T-cell (primary cell): ENCODE measurements at regions not wholly inside any gene's neighbourhood (a gene's known extent, or its start where the extent isn't known, plus 50 kb on each side); places are given as distances from the start of the nearest gene placed in this dataset.

ENCODE experiments used
- ATAC-seq, 4 experiments: fragments of 200-7000 bp in 3 of 4; fragments of 150-1000 bp in 1 of 4; cut with Tn5 transposase; replicated peaks in 1 of 4; 1 replicate in 3 of 4; 2 replicates in 1 of 4; pipeline ENCODE4 v1.10.0; 2021; ENCODE audit warnings: moderate library complexity in 3 of 4, mild to moderate bottlenecking in 2 of 4, moderate number of reproducible peaks in 1 of 4
- CTCF ChIA-PET, 2 donors: fragments of 300-600 bp; sonication (Branson Sonifier 250); formaldehyde crosslinking; loops; one replicate each; lab custom pipeline; 2022; ENCODE audit warnings: antibody characterized with exemption in 2 of 2; lab: Charles Lee
- POLR2A ChIA-PET, 2 donors: fragments of 300-600 bp; sonication (Branson Sonifier 250); formaldehyde crosslinking; loops; one replicate each; lab custom pipeline; 2022; ENCODE audit warnings: antibody characterized with exemption in 2 of 2; lab: Charles Lee
- DNase-seq, 35 experiments: peaks; one replicate each; pipeline versions ENCODE4 v3.0.0 to v3.0.0-alpha.2; 2013 to 2023
- H3K27ac ChIP-seq: one replicate; pipeline ENCODE4 v1.5.1; 2013; ENCODE audit warnings: low read length
- H3K27me3 ChIP-seq, 2 experiments: replicated peaks in 1 of 2; 1 replicate in 1 of 2; 2 replicates in 1 of 2; pipeline versions ENCODE4 v1.6.1 to v1.7.0; 2013; ENCODE audit warnings: low read length in 1 of 2, mixed read lengths in 1 of 2; ENCODE audit not compliant: control insufficient read depth in 2 of 2, insufficient read depth in 2 of 2; ENCODE audit errors: extremely low read depth in 1 of 2
- H3K36me3 ChIP-seq, 2 donors: 1 replicate in 1 of 2; 2 replicates in 1 of 2; pipeline versions ENCODE4 v1.6.1 to v1.7.0; 2013; ENCODE audit warnings: low read length in 1 of 2; ENCODE audit not compliant: control insufficient read depth in 2 of 2, insufficient read depth in 1 of 2; ENCODE audit errors: extremely low read depth in 1 of 2
- H3K4me1 ChIP-seq, 2 experiments: 1 replicate in 1 of 2; 2 replicates in 1 of 2; pipeline versions ENCODE4 v1.6.1 to v1.7.0; 2013; ENCODE audit warnings: low read length in 2 of 2, mixed read lengths in 1 of 2; ENCODE audit not compliant: insufficient read depth in 2 of 2, control insufficient read depth in 1 of 2; ENCODE audit errors: extremely low read depth in 1 of 2
- H3K4me3 ChIP-seq, 2 donors: 1 replicate in 1 of 2; 2 replicates in 1 of 2; pipeline versions ENCODE4 v1.5.1 to v1.7.0; 2013; ENCODE audit warnings: mild to moderate bottlenecking in 2 of 2, low read length in 1 of 2, moderate library complexity in 1 of 2; ENCODE audit not compliant: control insufficient read depth in 1 of 2; ENCODE audit errors: extremely low read depth in 1 of 2
- H3K9me3 ChIP-seq: 2 replicates; pipeline ENCODE4 v1.7.0; 2013
- H3K27ac Mint-ChIP-seq, 2 donors: one replicate each; pipeline ENCODE4 v1.8.0; 2020 to 2021; ENCODE audit warnings: mild to moderate bottlenecking in 2 of 2, mixed read lengths in 2 of 2
- H3K27me3 Mint-ChIP-seq, 2 donors: one replicate each; pipeline ENCODE4 v1.8.0; 2021 to 2022; ENCODE audit warnings: mixed read lengths in 2 of 2
- H3K36me3 Mint-ChIP-seq: one replicate; pipeline ENCODE4 v1.8.0; 2021; ENCODE audit warnings: mixed read lengths
- H3K4me1 Mint-ChIP-seq, 3 donors: one replicate each; pipeline ENCODE4 v1.8.0; 2020 to 2022; ENCODE audit warnings: mixed read lengths in 3 of 3, mild to moderate bottlenecking in 1 of 3
- H3K4me3 Mint-ChIP-seq, 3 donors: one replicate each; pipeline ENCODE4 v1.8.0; 2020 to 2022; ENCODE audit warnings: mild to moderate bottlenecking in 3 of 3, mixed read lengths in 3 of 3, moderate library complexity in 3 of 3
- H3K9me3 Mint-ChIP-seq, 3 donors: one replicate each; pipeline ENCODE4 v1.8.0; 2020 to 2022; ENCODE audit warnings: mixed read lengths in 3 of 3
- WGBS: methylation state at CpG from one replicate; pipeline ENCODE4 v1.1.5; 2013; ENCODE audit warnings: missing lambda C conversion rate; ENCODE audit not compliant: insufficient coverage; 5-methylcytosine and 5-hydroxymethylcytosine counted together

GRCh38 chr15:39205081-39205480 lies 375.8 kb upstream of the THBS1 start:
- H3K4me3 Mint-ChIP-seq = no peak overlapping the region
- Histone ChIP-seq H3K27ac (no peak overlapping the region), H3K4me3 (no peak overlapping the region), H3K36me3 (no peaks in the 10 kb centered on the region), H3K9me3 (no peaks in the 10 kb centered on the region), H3K4me1 (no peaks in the 10 kb centered on the region), H3K27me3 (no peaks in the 10 kb centered on the region)
- DNase-seq = no peak
- ChIA-PET POLR2A (interaction anchor here in 1 of 2 donors (0.6 kb wide), 1 partner anchor 8 kb away, joined by 4 read pairs; no protein-coding TSS in a partner anchor), CTCF (no interaction called here)
- H3K36me3 Mint-ChIP-seq = no peaks in the 10 kb centered on the region
- no peaks in the 10 kb centered on the region for H3K9me3 Mint-ChIP-seq
- no peaks in the 10 kb centered on the region for H3K4me1 Mint-ChIP-seq
- ATAC-seq = no peak
- H3K27me3 Mint-ChIP-seq = peaks cover 0 to 9% of the 10 kb centered on the region in 2 donors
- no peak overlapping the region for H3K27ac Mint-ChIP-seq

- Mint-ChIP-seq H3K27ac (no peak overlapping the region), H3K4me1 (no peaks in the 10 kb centered on the region), H3K27me3 (peaks cover 0 to 9% of the 10 kb centered on the region in 2 donors), H3K9me3 (no peaks in the 10 kb centered on the region), H3K36me3 (no peaks in the 10 kb centered on the region), H3K4me3 (no peak overlapping the region)
- no peak overlapping the region for H3K4me3 ChIP-seq
- H3K27me3 ChIP-seq = no peaks in the 10 kb centered on the region
- no peaks in the 10 kb centered on the region for H3K36me3 ChIP-seq
- WGBS = no CpG with 5 or more reads among the region's 4 CpGs
- DNase-seq (no peak), ATAC-seq (no peak)
- ChIA-PET POLR2A (no interaction called here), CTCF (no interaction called here)
- no peak overlapping the region for H3K27ac ChIP-seq
- H3K9me3 ChIP-seq = no peaks in the 10 kb centered on the region
- H3K4me1 ChIP-seq = no peaks in the 10 kb centered on the region
Observed at GRCh38 chr15:39205506-39206371, 375.1 kb upstream of the THBS1 start.

- no peak overlapping the region for H3K4me3 ChIP-seq
- Mint-ChIP-seq H3K4me3 (no peak overlapping the region), H3K36me3 (no peaks in the 10 kb centered on the region), H3K27ac (no peak overlapping the region), H3K9me3 (peaks cover 5 to 6% (median 5%) of the 10 kb centered on the region in 3 donors), H3K4me1 (no peaks in the 10 kb centered on the region), H3K27me3 (peaks cover 0 to 12% of the 10 kb centered on the region in 2 donors)
- ATAC-seq = no peak
- H3K36me3 ChIP-seq = no peaks in the 10 kb centered on the region
- H3K27ac ChIP-seq = no peak overlapping the region
- POLR2A ChIA-PET = no interaction called here
- no peaks in the 10 kb centered on the region for H3K27me3 ChIP-seq
- H3K9me3 ChIP-seq = no peaks in the 10 kb centered on the region
- WGBS = 100% methylated on average over 2 of the region's 5 CpGs
- no peaks in the 10 kb centered on the region for H3K4me1 ChIP-seq
- DNase-seq = no peak
- CTCF ChIA-PET = no interaction called here
Observed at GRCh38 chr15:39207532-39208115, 373.3 kb upstream of the THBS1 start.

GRCh38 chr15:39208187-39208586 lies 372.7 kb upstream of the THBS1 start:
- Histone ChIP-seq H3K27ac (no peak overlapping the region), H3K36me3 (no peaks in the 10 kb centered on the region), H3K27me3 (no peaks in the 10 kb centered on the region), H3K4me1 (no peaks in the 10 kb centered on the region), H3K9me3 (no peaks in the 10 kb centered on the region), H3K4me3 (no peak overlapping the region)
- WGBS = no CpG with 5 or more reads among the region's 2 CpGs
- ChIA-PET CTCF (no interaction called here), POLR2A (no interaction called here)
- Mint-ChIP-seq H3K27ac (no peak overlapping the region), H3K36me3 (no peaks in the 10 kb centered on the region), H3K27me3 (peaks cover 0 to 10% of the 10 kb centered on the region in 2 donors), H3K4me1 (no peaks in the 10 kb centered on the region), H3K9me3 (peaks cover 5 to 9% (median 8%) of the 10 kb centered on the region in 3 donors), H3K4me3 (no peak overlapping the region)
- ATAC-seq (no peak), DNase-seq (no peak)

- Mint-ChIP-seq H3K4me3 (no peak overlapping the region), H3K36me3 (no peaks in the 10 kb centered on the region), H3K4me1 (no peaks in the 10 kb centered on the region), H3K27ac (no peak overlapping the region), H3K9me3 (peaks cover 5 to 11% (median 9%) of the 10 kb centered on the region in 3 donors), H3K27me3 (peaks cover 0 to 4% of the 10 kb centered on the region in 2 donors)
- H3K4me1 ChIP-seq = no peaks in the 10 kb centered on the region
- POLR2A ChIA-PET = no interaction called here
- H3K36me3 ChIP-seq = no peaks in the 10 kb centered on the region
- no CpG with 5 or more reads among the region's 3 CpGs for WGBS
- no peak for ATAC-seq
- no peaks in the 10 kb centered on the region for H3K9me3 ChIP-seq
- H3K27me3 ChIP-seq = peaks cover 0 to 3% of the 10 kb centered on the region in 2 experiments
- no peak overlapping the region for H3K27ac ChIP-seq
- H3K4me3 ChIP-seq = no peak overlapping the region
- DNase-seq = no peak
- CTCF ChIA-PET = no interaction called here
Observed at GRCh38 chr15:39209548-39210211, 371.2 kb upstream of the THBS1 start.

GRCh38 chr15:39211108-39211979 lies 369.5 kb upstream of the THBS1 start:
- peaks cover 0 to 3% of the 10 kb centered on the region in 2 experiments for H3K27me3 ChIP-seq
- no peak overlapping the region for H3K27ac ChIP-seq
- no peaks in the 10 kb centered on the region for H3K9me3 ChIP-seq
- ChIA-PET POLR2A (no interaction called here), CTCF (no interaction called here)
- ATAC-seq (no peak), DNase-seq (no peak)
- H3K4me1 ChIP-seq = no peaks in the 10 kb centered on the region
- no peaks in the 10 kb centered on the region for H3K4me1 Mint-ChIP-seq
- peaks cover 4 to 9% of the 10 kb centered on the region in 2 donors for H3K27me3 Mint-ChIP-seq
- no peaks in the 10 kb centered on the region for H3K36me3 Mint-ChIP-seq
- 86% methylated on average over 1 of the region's 5 CpGs for WGBS
- H3K4me3 Mint-ChIP-seq = no peak overlapping the region
- peaks cover 5 to 11% (median 9%) of the 10 kb centered on the region in 3 donors for H3K9me3 Mint-ChIP-seq
- no peak overlapping the region for H3K4me3 ChIP-seq
- H3K36me3 ChIP-seq = no peaks in the 10 kb centered on the region
- H3K27ac Mint-ChIP-seq = no peak overlapping the region
